Thyroid gland (tissue), 4 donors: ENCODE measurements at regions not wholly inside any gene's neighbourhood (a gene's known extent, or its start where the extent isn't known, plus 50 kb on each side); places are given as distances from the start of the nearest gene placed in this dataset.

Experiments used
- DNase-seq, 2 donors: peaks; one replicate each; pipeline ENCODE4 v3.0.0-alpha.2; 2019
- H3K27ac ChIP-seq, 3 donors: fragments of 200-600 bp; sonication (generic); 1 replicate in 2 of 3; 2 replicates in 1 of 3; pipeline ENCODE4 v1.5.1; 2016 to 2019; ENCODE audit warnings: mild to moderate bottlenecking in 1 of 3, moderate library complexity in 1 of 3
- H3K27me3 ChIP-seq: fragments of 200-600 bp; sonication (generic); one replicate; pipeline ENCODE4 v1.5.1; 2019
- H3K36me3 ChIP-seq, 2 donors: fragments of 200-600 bp; sonication (generic); one replicate each; pipeline ENCODE4 v1.5.1; 2016 to 2019
- H3K4me1 ChIP-seq, 2 donors: fragments of 200-600 bp; sonication (generic); one replicate each; pipeline ENCODE4 v1.5.1; 2017 to 2019
- H3K4me3 ChIP-seq, 3 donors: fragments of 200-600 bp; sonication (generic); replicated peaks in 1 of 3; 1 replicate in 2 of 3; 2 replicates in 1 of 3; pipeline ENCODE4 v1.5.1; 2016; ENCODE audit warnings: mild to moderate bottlenecking in 1 of 3
- H3K9me3 ChIP-seq: fragments of 200-600 bp; sonication (generic); one replicate; pipeline ENCODE4 v1.5.1; 2017
- CTCF ChIP-seq, 6 experiments: fragments of 200-600 bp in 3 of 6; fragments of 450-650 bp in 3 of 6; sonication (generic) in 3 of 6; IDR thresholded peaks; one replicate each; pipeline ENCODE4 v1.5.1; 2016 to 2019; ENCODE audit warnings: antibody characterized with exemption in 6 of 6, mild to moderate bottlenecking in 2 of 6, inconsistent platforms in 1 of 6, moderate library complexity in 1 of 6
- POLR2A ChIP-seq, 2 donors: fragments of 450-650 bp; IDR thresholded peaks; one replicate each; pipeline ENCODE4 v1.6.1; 2017; ENCODE audit warnings: antibody characterized with exemption in 2 of 2, mild to moderate bottlenecking in 2 of 2, moderate library complexity in 1 of 2
- WGBS, 2 donors: methylation state at CpG; one replicate each; pipeline ENCODE4 v1.1.5; 2017; 5-methylcytosine and 5-hydroxymethylcytosine counted together
- intact Hi-C: fragments of 100-400 bp; cut with DNase I; formaldehyde crosslinking; loops from one replicate; pipeline ENCODE4 v1.15.1; 2023

GRCh38 chr11:72512956-72513355, 78.6 kb upstream of the CLPB start:
- no peak overlapping the region for H3K4me3 ChIP-seq
- no peaks in the 10 kb centered on the region for H3K36me3 ChIP-seq
- H3K27ac ChIP-seq, result peak overlapping the region; percentile 2 to 50 (median 30)
- intact Hi-C loops, result no loop called here
- no peaks in the 10 kb centered on the region for H3K9me3 ChIP-seq
- WGBS, 2 donors, result 33 to 41% methylated on average over 3 of the region's 3 CpGs
- TF ChIP-seq CTCF (IDR thresholded peaks at IDR 0.05), result no peak
- TF ChIP-seq POLR2A (IDR thresholded peaks at IDR 0.05), result no peak
- DNase-seq, result no peak
- no peaks in the 10 kb centered on the region for H3K4me1 ChIP-seq
- H3K27me3 ChIP-seq, result no peaks in the 10 kb centered on the region

GRCh38 chr11:72511393-72512047, 77.2 kb upstream of the CLPB start:
- Histone ChIP-seq H3K36me3 (no peaks in the 10 kb centered on the region), H3K4me1 (no peaks in the 10 kb centered on the region), H3K27ac (no peak overlapping the region), H3K27me3 (no peaks in the 10 kb centered on the region), H3K4me3 (no peak overlapping the region), H3K9me3 (no peaks in the 10 kb centered on the region)
- TF ChIP-seq CTCF (IDR thresholded peaks at IDR 0.05) (no peak), POLR2A (IDR thresholded peaks at IDR 0.05) (no peak)
- no peak for DNase-seq
- intact Hi-C loops, result no loop called here

- H3K27me3 ChIP-seq, result no peaks in the 10 kb centered on the region
- intact Hi-C loops, result no loop called here
- no peaks in the 10 kb centered on the region for H3K4me1 ChIP-seq
- WGBS, 2 donors, result 97 to 98% methylated on average over 2 of the region's 2 CpGs
- TF ChIP-seq CTCF (IDR thresholded peaks at IDR 0.05), result no peak
- no peak for TF ChIP-seq POLR2A (IDR thresholded peaks at IDR 0.05)
- H3K27ac ChIP-seq, result no peak overlapping the region
- no peak for DNase-seq
- H3K9me3 ChIP-seq, result no peaks in the 10 kb centered on the region
- no peaks in the 10 kb centered on the region for H3K36me3 ChIP-seq
- H3K4me3 ChIP-seq, result no peak overlapping the region
Measured at GRCh38 chr11:72507050-72507449, 72.7 kb upstream of the CLPB start.

- Histone ChIP-seq H3K9me3 (no peaks in the 10 kb centered on the region), H3K27ac (no peak overlapping the region), H3K27me3 (no peaks in the 10 kb centered on the region), H3K4me3 (no peak overlapping the region), H3K36me3 (no peaks in the 10 kb centered on the region), H3K4me1 (no peaks in the 10 kb centered on the region)
- 55 to 72% methylated on average over 3 of the region's 3 CpGs for WGBS, 2 donors
- no peak for TF ChIP-seq POLR2A (IDR thresholded peaks at IDR 0.05)
- no peak for TF ChIP-seq CTCF (IDR thresholded peaks at IDR 0.05)
- intact Hi-C loops, result no loop called here
- no peak for DNase-seq
Measured at GRCh38 chr11:72497731-72498130, 63.4 kb upstream of the CLPB start.

GRCh38 chr11:72494109-72494429, 59.7 kb upstream of the CLPB start:
- Histone ChIP-seq H3K9me3 (no peaks in the 10 kb centered on the region), H3K27me3 (no peaks in the 10 kb centered on the region), H3K4me3 (no peak overlapping the region), H3K36me3 (no peaks in the 10 kb centered on the region), H3K4me1 (no peaks in the 10 kb centered on the region), H3K27ac (no peak overlapping the region)
- WGBS, 2 donors, result 76 to 84% methylated on average over 1 of the region's 1 CpG
- intact Hi-C loops, result no loop called here
- TF ChIP-seq POLR2A (IDR thresholded peaks at IDR 0.05) (no peak), CTCF (IDR thresholded peaks at IDR 0.05) (no peak)
- no peak for DNase-seq
